Stomach (tissue), 4 donors: ENCODE measurements at regions not wholly inside any gene's neighbourhood (a gene's known extent, or its start where the extent isn't known, plus 50 kb on each side); places are given as distances from the start of the nearest gene placed in this dataset.

Experiments used
- EP300 ChIP-seq: sonication (generic); formaldehyde crosslinking; IDR thresholded peaks from one replicate; pipeline ENCODE4 v1.6.1; 2017; ENCODE audit warnings: antibody characterized with exemption
- POLR2A ChIP-seq, 4 donors: fragments of 450-650 bp; IDR thresholded peaks; one replicate each; pipeline ENCODE4 v1.6.1; 2016; ENCODE audit warnings: antibody characterized with exemption in 4 of 4, control low read depth in 2 of 4, mild to moderate bottlenecking in 1 of 4, moderate library complexity in 1 of 4
- POLR2AphosphoS5 ChIP-seq, 3 donors: sonication (generic); formaldehyde crosslinking; IDR thresholded peaks; one replicate each; pipeline ENCODE4 v1.6.1; 2016; ENCODE audit warnings: antibody characterized with exemption in 3 of 3
- TF ChIP-seq, protein P1 (sequence below), 7 experiments: fragments of 450-650 bp in 4 of 7; fragments of 200-600 bp in 3 of 7; sonication (generic) in 3 of 7; IDR thresholded peaks; one replicate each; pipeline ENCODE4 v1.5.1; 2016 to 2019; ENCODE audit warnings: antibody characterized with exemption in 7 of 7, control low read depth in 2 of 7, mild to moderate bottlenecking in 1 of 7

GRCh38 chr10:129101232-129101980 is 365.6 kb upstream of the MGMT start:
- TF ChIP-seq EP300 (no peak), POLR2A (IDR thresholded peaks at IDR 0.05) (no peak), POLR2AphosphoS5 (IDR thresholded peaks at IDR 0.05) (no peak)
- TF ChIP-seq, protein P1, sequence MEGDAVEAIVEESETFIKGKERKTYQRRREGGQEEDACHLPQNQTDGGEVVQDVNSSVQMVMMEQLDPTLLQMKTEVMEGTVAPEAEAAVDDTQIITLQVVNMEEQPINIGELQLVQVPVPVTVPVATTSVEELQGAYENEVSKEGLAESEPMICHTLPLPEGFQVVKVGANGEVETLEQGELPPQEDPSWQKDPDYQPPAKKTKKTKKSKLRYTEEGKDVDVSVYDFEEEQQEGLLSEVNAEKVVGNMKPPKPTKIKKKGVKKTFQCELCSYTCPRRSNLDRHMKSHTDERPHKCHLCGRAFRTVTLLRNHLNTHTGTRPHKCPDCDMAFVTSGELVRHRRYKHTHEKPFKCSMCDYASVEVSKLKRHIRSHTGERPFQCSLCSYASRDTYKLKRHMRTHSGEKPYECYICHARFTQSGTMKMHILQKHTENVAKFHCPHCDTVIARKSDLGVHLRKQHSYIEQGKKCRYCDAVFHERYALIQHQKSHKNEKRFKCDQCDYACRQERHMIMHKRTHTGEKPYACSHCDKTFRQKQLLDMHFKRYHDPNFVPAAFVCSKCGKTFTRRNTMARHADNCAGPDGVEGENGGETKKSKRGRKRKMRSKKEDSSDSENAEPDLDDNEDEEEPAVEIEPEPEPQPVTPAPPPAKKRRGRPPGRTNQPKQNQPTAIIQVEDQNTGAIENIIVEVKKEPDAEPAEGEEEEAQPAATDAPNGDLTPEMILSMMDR (IDR thresholded peaks at IDR 0.05) = no peak
